Panc1 (cell line): ENCODE measurements at regions not wholly inside any gene's neighbourhood (a gene's known extent, or its start where the extent isn't known, plus 50 kb on each side); places are given as distances from the start of the nearest gene placed in this dataset.

ENCODE experiments used
- ATAC-seq: fragments of 200-7000 bp; cut with Tn5 transposase; 2 replicates; pipeline ENCODE4 v1.9.1; 2020; ENCODE audit warnings: mild to moderate bottlenecking, moderate library complexity
- BruUV-seq: library from RNA; stranded (reverse); fragments of 400-500 nt; replicated peaks from 2 replicates; lab custom pipeline; 2021; lab: Mats Ljungman, UMichigan
- CTCF ChIA-PET: fragments of 300-600 bp; sonication (Branson Sonifier 250); formaldehyde crosslinking; loops from one replicate; lab custom pipeline; 2022; ENCODE audit warnings: antibody characterized with exemption; lab: Charles Lee
- POLR2A ChIA-PET: fragments of 300-600 bp; sonication (Branson Sonifier 250); formaldehyde crosslinking; loops from one replicate; lab custom pipeline; 2022; ENCODE audit warnings: antibody characterized with exemption; lab: Charles Lee
- DNase-seq: peaks from one replicate; pipeline ENCODE4 v3.0.0-alpha.2; 2010; ENCODE audit warnings: low read depth, low spot score
- H3K27ac ChIP-seq: 2 replicates; pipeline ENCODE4 v1.5.1; 2011; ENCODE audit warnings: mild to moderate bottlenecking, low read length, inconsistent platforms
- H3K27me3 ChIP-seq: fragments of 200-500 bp; sonication (Bioruptor generic); 2 replicates; pipeline ENCODE4 v1.6.0; 2014; ENCODE audit warnings: low read length, inconsistent platforms; ENCODE audit not compliant: control insufficient read depth, insufficient read depth
- H3K36me3 ChIP-seq: fragments of 200-500 bp; sonication (Bioruptor generic); 2 replicates; pipeline ENCODE4 v1.5.1; 2014; ENCODE audit warnings: inconsistent platforms, mild to moderate bottlenecking, low read length, moderate library complexity; ENCODE audit not compliant: control insufficient read depth, insufficient read depth
- H3K4me1 ChIP-seq: 2 replicates; pipeline ENCODE4 v1.5.1; 2011; ENCODE audit warnings: inconsistent platforms, mild to moderate bottlenecking, low read length, moderate library complexity; ENCODE audit not compliant: control insufficient read depth, insufficient read depth
- H3K4me3 ChIP-seq, 2 experiments: 2 replicates each; pipeline ENCODE4 v1.5.1; 2011 to 2012; ENCODE audit warnings: low read depth in 2 of 2, low read length in 2 of 2, mild to moderate bottlenecking in 2 of 2, inconsistent platforms in 1 of 2, moderate library complexity in 1 of 2
- H3K9me3 ChIP-seq: fragments of 200-500 bp; sonication (Bioruptor generic); 2 replicates; pipeline ENCODE4 v1.5.1; 2014; ENCODE audit warnings: low read depth, mild to moderate bottlenecking, inconsistent platforms, low read length, moderate library complexity; ENCODE audit not compliant: control insufficient read depth, insufficient read depth
- CTCF ChIP-seq: fragments of 450-650 bp; IDR thresholded peaks from 2 replicates; pipeline ENCODE4 v1.5.1; 2017; ENCODE audit warnings: mild to moderate bottlenecking
- POLR2AphosphoS5 ChIP-seq: IDR thresholded peaks from 2 replicates; pipeline ENCODE4 v1.6.1; 2012; ENCODE audit warnings: mild to moderate bottlenecking, low read depth, low read length, moderate library complexity
- SIN3A ChIP-seq: IDR thresholded peaks from 2 replicates; pipeline ENCODE4 v1.6.1; 2012; ENCODE audit warnings: low read depth, mild to moderate bottlenecking, low read length, moderate library complexity, borderline replicate concordance; ENCODE audit not compliant: insufficient read depth
- TCF7L2 ChIP-seq: IDR thresholded peaks from 2 replicates; pipeline ENCODE4 v1.6.1; 2011; ENCODE audit warnings: mild to moderate bottlenecking, low read depth, low read length, inconsistent platforms
- in situ Hi-C: cut with HindIII; loops from 2 replicates; pipeline ENCODE4 v1.10.0; 2016; ENCODE audit warnings: low sequenced_read_pairs, low pct_unique_long_range_greater_than_20kb
- intact Hi-C: fragments of 100-400 bp; cut with micrococcal nuclease; formaldehyde crosslinking; loops from one replicate; pipeline ENCODE4 v1.10.0; 2022; ENCODE audit not compliant: unreplicated experiment
- TF ChIP-seq, protein P1 (sequence below), 2 experiments: IDR thresholded peaks; 2 replicates each; pipeline ENCODE4 v1.6.1; 2011 to 2012; ENCODE audit warnings: low read depth in 2 of 2, control low read depth in 1 of 2, low read length in 1 of 2, mild to moderate bottlenecking in 1 of 2, moderate library complexity in 1 of 2; ENCODE audit not compliant: insufficient read depth in 1 of 2

GRCh38 chr7:47714669-47715607 lies 133.0 kb upstream of the TNS3 start:
- Histone ChIP-seq H3K4me3 (no peak overlapping the region), H3K27me3 (no peaks in the 10 kb centered on the region), H3K4me1 (peaks cover 18% of the 10 kb centered on the region), H3K9me3 (no peaks in the 10 kb centered on the region), H3K36me3 (no peaks in the 10 kb centered on the region), H3K27ac (peak overlapping the region; percentile 82)
- intact Hi-C loops: no loop called here
- no peak for ATAC-seq
- in situ Hi-C loops: no loop called here
- CTCF ChIA-PET: no interaction called here
- POLR2A ChIA-PET: interaction anchor here (0.6 kb wide), 1 partner anchor 9 kb away, joined by 5 read pairs; no protein-coding TSS in a partner anchor
- BruUV-seq: no TSS peak
- DNase-seq: no peak
- TF ChIP-seq CTCF: no peak
- TF ChIP-seq, protein P1, sequence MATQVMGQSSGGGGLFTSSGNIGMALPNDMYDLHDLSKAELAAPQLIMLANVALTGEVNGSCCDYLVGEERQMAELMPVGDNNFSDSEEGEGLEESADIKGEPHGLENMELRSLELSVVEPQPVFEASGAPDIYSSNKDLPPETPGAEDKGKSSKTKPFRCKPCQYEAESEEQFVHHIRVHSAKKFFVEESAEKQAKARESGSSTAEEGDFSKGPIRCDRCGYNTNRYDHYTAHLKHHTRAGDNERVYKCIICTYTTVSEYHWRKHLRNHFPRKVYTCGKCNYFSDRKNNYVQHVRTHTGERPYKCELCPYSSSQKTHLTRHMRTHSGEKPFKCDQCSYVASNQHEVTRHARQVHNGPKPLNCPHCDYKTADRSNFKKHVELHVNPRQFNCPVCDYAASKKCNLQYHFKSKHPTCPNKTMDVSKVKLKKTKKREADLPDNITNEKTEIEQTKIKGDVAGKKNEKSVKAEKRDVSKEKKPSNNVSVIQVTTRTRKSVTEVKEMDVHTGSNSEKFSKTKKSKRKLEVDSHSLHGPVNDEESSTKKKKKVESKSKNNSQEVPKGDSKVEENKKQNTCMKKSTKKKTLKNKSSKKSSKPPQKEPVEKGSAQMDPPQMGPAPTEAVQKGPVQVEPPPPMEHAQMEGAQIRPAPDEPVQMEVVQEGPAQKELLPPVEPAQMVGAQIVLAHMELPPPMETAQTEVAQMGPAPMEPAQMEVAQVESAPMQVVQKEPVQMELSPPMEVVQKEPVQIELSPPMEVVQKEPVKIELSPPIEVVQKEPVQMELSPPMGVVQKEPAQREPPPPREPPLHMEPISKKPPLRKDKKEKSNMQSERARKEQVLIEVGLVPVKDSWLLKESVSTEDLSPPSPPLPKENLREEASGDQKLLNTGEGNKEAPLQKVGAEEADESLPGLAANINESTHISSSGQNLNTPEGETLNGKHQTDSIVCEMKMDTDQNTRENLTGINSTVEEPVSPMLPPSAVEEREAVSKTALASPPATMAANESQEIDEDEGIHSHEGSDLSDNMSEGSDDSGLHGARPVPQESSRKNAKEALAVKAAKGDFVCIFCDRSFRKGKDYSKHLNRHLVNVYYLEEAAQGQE (IDR thresholded peaks at IDR 0.05; ENCODE audit: insufficient read depth in 1 of 2, low read depth in 2 of 2, low read length in 1 of 2): no peak
- TF ChIP-seq TCF7L2: no peak
- TF ChIP-seq SIN3A: no peak
- no peak for TF ChIP-seq POLR2AphosphoS5

GRCh38 chr7:47713595-47713994 lies 131.7 kb upstream of the TNS3 start:
- Histone ChIP-seq H3K27me3 (no peaks in the 10 kb centered on the region), H3K9me3 (no peaks in the 10 kb centered on the region), H3K27ac (peak overlapping the region; percentile 82; the same call in 1 of the 2 replicates), H3K4me3 (no peak overlapping the region), H3K36me3 (no peaks in the 10 kb centered on the region), H3K4me1 (peaks cover 15% of the 10 kb centered on the region)
- ATAC-seq: no peak
- intact Hi-C loops: no loop called here
- no peak for DNase-seq
- TF ChIP-seq, protein P1 (IDR thresholded peaks at IDR 0.05; ENCODE audit: insufficient read depth in 1 of 2, low read depth in 2 of 2, low read length in 1 of 2): no peak
- no peak for TF ChIP-seq CTCF
- TF ChIP-seq TCF7L2: no peak
- TF ChIP-seq POLR2AphosphoS5: no peak
- TF ChIP-seq SIN3A: no peak
- ChIA-PET CTCF (interaction anchor here (0.6 to 0.7 kb wide), 4 partner anchors 46 to 309 kb away, joined by 3 to 6 read pairs (median 4); no protein-coding TSS in a partner anchor), POLR2A (interaction anchor here (0.7 kb wide), 1 partner anchor 18 kb away, joined by 8 read pairs; no protein-coding TSS in a partner anchor)
- BruUV-seq: no TSS peak
- in situ Hi-C loops: no loop called here
